ENCODE measurements at regions not wholly inside any gene's neighbourhood (a gene's known extent, or its start where the extent isn't known, plus 50 kb on each side); places are given as distances from the start of the nearest gene placed in this dataset.

- no peaks in the 10 kb centered on the region for H3K36me3 Mint-ChIP-seq (ENCODE audit: low read depth)
- no peak for DNase-seq
- no peaks in the 10 kb centered on the region for H3K27me3 Mint-ChIP-seq
- ChIA-PET POLR2A (no interaction called here), CTCF (no interaction called here)
- no peak overlapping the region for H3K27ac Mint-ChIP-seq
- H3K4me1 Mint-ChIP-seq = no peaks in the 10 kb centered on the region
- H3K9me3 Mint-ChIP-seq = peaks cover 2% of the 10 kb centered on the region
- no peak overlapping the region for H3K4me3 Mint-ChIP-seq
These were observed 961.0 kb upstream of the CDH2 start for GRCh38 chr18:29137773-29138495.

DNA sequence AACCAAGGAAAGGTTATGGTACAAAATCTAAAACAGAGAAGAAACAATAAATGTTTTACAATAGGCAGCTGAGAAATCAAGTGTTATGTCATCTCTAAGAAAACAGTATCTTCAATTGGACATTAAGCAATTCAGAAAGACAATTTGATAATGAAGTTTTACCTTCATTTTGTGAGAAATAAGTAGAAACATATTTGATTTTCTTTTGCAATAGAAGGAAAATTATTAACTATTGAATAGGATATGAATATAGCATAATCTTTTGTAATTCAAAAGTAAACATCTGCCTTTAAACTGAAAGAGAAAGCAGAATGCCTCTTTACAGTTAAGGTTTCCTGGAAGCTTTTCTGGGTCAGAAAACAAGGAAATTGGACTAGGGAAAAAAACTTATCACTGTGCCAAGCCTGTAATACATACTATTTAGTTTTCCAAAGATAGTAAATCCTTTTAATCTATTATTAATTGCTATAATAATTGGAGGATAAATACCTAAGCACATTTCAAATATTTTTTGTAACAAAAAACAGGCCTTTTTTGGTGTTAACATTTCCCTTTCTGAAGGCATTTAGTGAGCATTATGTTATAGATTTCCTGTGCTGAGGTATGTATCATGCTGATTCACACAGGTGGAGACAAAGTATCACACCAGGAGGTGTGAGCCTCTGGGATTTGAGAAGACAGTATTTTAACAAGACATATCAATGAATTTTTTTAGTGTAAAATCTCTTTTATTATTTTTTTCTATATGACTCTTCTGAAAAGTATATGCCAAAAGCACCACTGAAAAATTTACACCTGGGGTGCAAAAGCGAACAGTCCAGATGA lies 947.0 kb upstream of the CDH2 start:
- Mint-ChIP-seq H3K27ac (no peak overlapping the region), H3K4me1 (no peaks in the 10 kb centered on the region), H3K36me3 (ENCODE audit: low read depth) (no peaks in the 10 kb centered on the region), H3K4me3 (no peak overlapping the region), H3K9me3 (no peaks in the 10 kb centered on the region), H3K27me3 (no peaks in the 10 kb centered on the region)
- POLR2A ChIA-PET = no interaction called here
- CTCF ChIA-PET = interaction anchor here (0.6 kb wide), 1 partner anchor 37 kb away, joined by 3 read pairs; no protein-coding TSS in a partner anchor
- no peak for DNase-seq

DNA sequence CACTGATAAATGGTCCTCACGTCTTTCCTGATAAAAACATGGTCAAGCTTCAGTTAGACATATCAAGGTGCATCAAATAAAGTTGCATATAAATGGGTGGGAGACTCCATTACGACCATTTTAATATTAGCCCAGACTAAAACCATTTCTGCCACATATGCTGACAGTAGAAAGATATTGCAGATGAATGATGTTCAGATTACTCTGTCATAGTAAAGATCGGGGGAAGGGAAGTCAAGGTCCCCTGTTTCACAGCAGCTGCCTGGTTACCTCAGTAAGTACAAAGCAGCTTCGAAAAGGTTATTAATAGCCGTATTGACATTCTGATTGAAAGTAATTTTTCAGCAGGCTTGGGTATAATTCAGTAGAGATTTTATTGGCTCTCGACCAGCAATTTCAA lies 927.7 kb upstream of the CDH2 start:
- no peaks in the 10 kb centered on the region for H3K9me3 Mint-ChIP-seq
- ChIA-PET CTCF (no interaction called here), POLR2A (no interaction called here)
- H3K36me3 Mint-ChIP-seq (ENCODE audit: low read depth) = no peaks in the 10 kb centered on the region
- H3K27me3 Mint-ChIP-seq = no peaks in the 10 kb centered on the region
- H3K4me1 Mint-ChIP-seq = no peaks in the 10 kb centered on the region
- no peak for DNase-seq
- no peak overlapping the region for H3K4me3 Mint-ChIP-seq
- no peak overlapping the region for H3K27ac Mint-ChIP-seq

- no peak overlapping the region for H3K4me3 Mint-ChIP-seq
- H3K36me3 Mint-ChIP-seq (ENCODE audit: low read depth) = no peaks in the 10 kb centered on the region
- H3K9me3 Mint-ChIP-seq = no peaks in the 10 kb centered on the region
- DNase-seq = no peak
- no peaks in the 10 kb centered on the region for H3K27me3 Mint-ChIP-seq
- ChIA-PET POLR2A (no interaction called here), CTCF (no interaction called here)
- H3K4me1 Mint-ChIP-seq = no peaks in the 10 kb centered on the region
- H3K27ac Mint-ChIP-seq = no peak overlapping the region
These were observed 927.3 kb upstream of the CDH2 start for GRCh38 chr18:29104227-29104626.

GRCh38 chr18:29096079-29096770 lies 919.3 kb upstream of the CDH2 start:
- Mint-ChIP-seq H3K27me3 (no peaks in the 10 kb centered on the region), H3K9me3 (peaks cover 6% of the 10 kb centered on the region), H3K36me3 (ENCODE audit: low read depth) (no peaks in the 10 kb centered on the region), H3K27ac (no peak overlapping the region), H3K4me1 (no peaks in the 10 kb centered on the region), H3K4me3 (no peak overlapping the region)
- no peak for DNase-seq
- ChIA-PET POLR2A (no interaction called here), CTCF (no interaction called here)

- Mint-ChIP-seq H3K4me1 (no peaks in the 10 kb centered on the region), H3K36me3 (ENCODE audit: low read depth) (no peaks in the 10 kb centered on the region), H3K27me3 (no peaks in the 10 kb centered on the region), H3K9me3 (peaks cover 9% of the 10 kb centered on the region), H3K27ac (no peak overlapping the region), H3K4me3 (no peak overlapping the region)
- CTCF ChIA-PET = no interaction called here
- POLR2A ChIA-PET = no interaction called here
- DNase-seq = no peak
These were observed 910.8 kb upstream of the CDH2 start for GRCh38 chr18:29087616-29088246.

- H3K9me3 Mint-ChIP-seq = peaks cover 3% of the 10 kb centered on the region
- H3K4me1 Mint-ChIP-seq = no peaks in the 10 kb centered on the region
- no peak overlapping the region for H3K27ac Mint-ChIP-seq
- H3K27me3 Mint-ChIP-seq = no peaks in the 10 kb centered on the region
- DNase-seq = no peak
- no peaks in the 10 kb centered on the region for H3K36me3 Mint-ChIP-seq (ENCODE audit: low read depth)
- ChIA-PET POLR2A (no interaction called here), CTCF (no interaction called here)
- H3K4me3 Mint-ChIP-seq = no peak overlapping the region
These were observed 907.2 kb upstream of the CDH2 start for GRCh38 chr18:29084120-29084519.

- no peaks in the 10 kb centered on the region for H3K36me3 Mint-ChIP-seq (ENCODE audit: low read depth)
- no peak overlapping the region for H3K4me3 Mint-ChIP-seq
- CTCF ChIA-PET = no interaction called here
- no peak for DNase-seq
- H3K27ac Mint-ChIP-seq = no peak overlapping the region
- no peaks in the 10 kb centered on the region for H3K27me3 Mint-ChIP-seq
- POLR2A ChIA-PET = no interaction called here
- H3K9me3 Mint-ChIP-seq = peaks cover 3% of the 10 kb centered on the region
- no peaks in the 10 kb centered on the region for H3K4me1 Mint-ChIP-seq
These were observed 906.6 kb upstream of the CDH2 start for GRCh38 chr18:29083545-29083944.

DNA sequence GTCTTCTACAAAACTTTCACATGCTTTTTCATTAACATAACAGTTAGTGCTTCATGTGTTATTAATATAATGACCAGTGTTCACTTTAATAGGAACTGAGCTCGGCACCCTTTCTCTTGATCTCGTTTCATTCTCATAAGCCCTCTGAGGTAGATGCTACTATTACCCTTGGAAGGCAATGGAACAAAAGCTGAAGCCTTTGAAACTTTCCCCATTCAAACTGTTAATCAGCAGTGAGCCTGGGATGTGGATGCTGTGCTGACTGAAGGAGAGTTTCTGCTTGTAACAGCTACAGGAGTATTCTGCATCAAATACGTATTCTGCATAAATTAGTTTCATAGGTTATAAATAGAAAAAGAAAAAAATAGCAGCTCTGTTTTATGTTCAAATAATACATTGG lies 904.0 kb upstream of the CDH2 start:
- Mint-ChIP-seq H3K27me3 (no peaks in the 10 kb centered on the region), H3K4me3 (no peak overlapping the region), H3K9me3 (peaks cover 3% of the 10 kb centered on the region), H3K36me3 (ENCODE audit: low read depth) (no peaks in the 10 kb centered on the region), H3K4me1 (no peaks in the 10 kb centered on the region), H3K27ac (no peak overlapping the region)
- ChIA-PET CTCF (no interaction called here), POLR2A (no interaction called here)
- DNase-seq = no peak

- no peak overlapping the region for H3K4me3 Mint-ChIP-seq
- H3K4me1 Mint-ChIP-seq = no peaks in the 10 kb centered on the region
- H3K9me3 Mint-ChIP-seq = peaks cover 5% of the 10 kb centered on the region
- POLR2A ChIA-PET = no interaction called here
- no peaks in the 10 kb centered on the region for H3K27me3 Mint-ChIP-seq
- CTCF ChIA-PET = no interaction called here
- DNase-seq = no peak
- H3K36me3 Mint-ChIP-seq (ENCODE audit: low read depth) = no peaks in the 10 kb centered on the region
- H3K27ac Mint-ChIP-seq = no peak overlapping the region
These were observed 901.3 kb upstream of the CDH2 start for GRCh38 chr18:29078273-29078672.

DNA sequence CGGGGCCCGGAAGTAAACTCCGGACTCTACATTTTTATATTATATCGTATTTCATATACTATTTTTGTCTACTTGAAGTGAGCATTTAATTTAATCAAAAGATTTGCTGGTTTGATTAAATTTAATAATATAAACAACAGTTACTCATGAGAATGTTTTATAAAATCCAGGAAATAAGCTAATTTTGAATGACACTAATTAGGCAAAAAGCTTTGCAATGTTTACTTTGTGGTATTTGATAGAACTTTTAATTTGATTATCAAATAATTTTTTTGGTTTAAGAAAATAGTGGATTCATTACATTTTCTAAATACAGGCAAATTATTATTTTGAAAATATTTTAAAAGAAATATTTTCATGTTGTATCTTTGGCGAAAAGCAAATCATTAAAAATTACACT lies 900.4 kb upstream of the CDH2 start:
- no peak for DNase-seq
- no peaks in the 10 kb centered on the region for H3K4me1 Mint-ChIP-seq
- no peaks in the 10 kb centered on the region for H3K36me3 Mint-ChIP-seq (ENCODE audit: low read depth)
- CTCF ChIA-PET = no interaction called here
- no peak overlapping the region for H3K4me3 Mint-ChIP-seq
- H3K9me3 Mint-ChIP-seq = peaks cover 1% of the 10 kb centered on the region
- POLR2A ChIA-PET = no interaction called here
- H3K27me3 Mint-ChIP-seq = no peaks in the 10 kb centered on the region
- H3K27ac Mint-ChIP-seq = no peak overlapping the region

DNA sequence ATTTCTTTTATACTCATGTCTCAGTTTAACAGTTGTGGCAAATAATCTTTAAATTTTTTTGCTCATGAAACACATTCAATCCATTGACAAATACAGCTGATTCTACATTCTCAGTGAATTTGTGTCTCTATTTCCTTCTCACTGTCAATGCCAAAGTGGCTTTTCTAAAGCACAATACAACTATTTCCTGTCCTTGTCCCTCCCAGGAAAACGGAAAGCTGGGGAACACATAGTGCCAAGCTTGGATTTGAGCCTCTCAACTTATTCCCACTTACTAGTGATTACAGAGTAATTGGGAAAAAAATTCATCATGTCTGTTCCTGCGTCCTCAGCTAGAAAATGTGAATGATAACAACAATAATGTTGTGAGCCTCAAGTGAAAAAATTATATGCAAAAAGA lies 899.7 kb upstream of the CDH2 start:
- no peaks in the 10 kb centered on the region for H3K4me1 Mint-ChIP-seq
- ChIA-PET POLR2A (no interaction called here), CTCF (no interaction called here)
- H3K36me3 Mint-ChIP-seq (ENCODE audit: low read depth) = no peaks in the 10 kb centered on the region
- H3K4me3 Mint-ChIP-seq = no peak overlapping the region
- H3K9me3 Mint-ChIP-seq = peaks cover 1% of the 10 kb centered on the region
- DNase-seq = no peak
- no peaks in the 10 kb centered on the region for H3K27me3 Mint-ChIP-seq
- no peak overlapping the region for H3K27ac Mint-ChIP-seq

DNA sequence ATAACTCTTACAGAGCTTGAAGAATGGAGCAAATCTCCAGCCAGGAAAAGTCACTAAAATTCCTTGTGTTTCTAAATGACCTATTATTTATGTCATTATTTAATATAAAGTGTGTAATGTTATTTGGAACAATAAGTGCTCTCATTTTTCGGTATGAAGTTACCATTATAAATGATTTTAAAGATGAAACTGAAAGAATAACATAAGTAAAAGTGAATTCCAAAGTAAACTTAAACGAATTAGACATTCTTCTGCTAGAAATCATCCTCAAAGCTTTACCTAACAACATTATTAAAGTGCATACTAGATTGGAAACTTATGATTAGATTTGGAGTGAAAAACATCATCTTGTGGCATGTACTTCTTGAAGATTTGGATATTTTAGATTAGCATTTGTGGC lies 897.2 kb upstream of the CDH2 start:
- POLR2A ChIA-PET = no interaction called here
- H3K9me3 Mint-ChIP-seq = peaks cover 1% of the 10 kb centered on the region
- no peak for DNase-seq
- H3K4me3 Mint-ChIP-seq = no peak overlapping the region
- H3K36me3 Mint-ChIP-seq (ENCODE audit: low read depth) = no peaks in the 10 kb centered on the region
- H3K27ac Mint-ChIP-seq = no peak overlapping the region
- no peaks in the 10 kb centered on the region for H3K27me3 Mint-ChIP-seq
- CTCF ChIA-PET = no interaction called here
- no peaks in the 10 kb centered on the region for H3K4me1 Mint-ChIP-seq

All from activated CD4-positive, alpha-beta T cell treated with anti-CD3 and anti-CD28 coated beads, Interleukin-2, amount 10 ng/mL, durations not matched to agents 7 days and 5 days (primary cell).